ENCODE measurements at regions not wholly inside any gene's neighbourhood (a gene's known extent, or its start where the extent isn't known, plus 50 kb on each side); places are given as distances from the start of the nearest gene placed in this dataset.

DNA sequence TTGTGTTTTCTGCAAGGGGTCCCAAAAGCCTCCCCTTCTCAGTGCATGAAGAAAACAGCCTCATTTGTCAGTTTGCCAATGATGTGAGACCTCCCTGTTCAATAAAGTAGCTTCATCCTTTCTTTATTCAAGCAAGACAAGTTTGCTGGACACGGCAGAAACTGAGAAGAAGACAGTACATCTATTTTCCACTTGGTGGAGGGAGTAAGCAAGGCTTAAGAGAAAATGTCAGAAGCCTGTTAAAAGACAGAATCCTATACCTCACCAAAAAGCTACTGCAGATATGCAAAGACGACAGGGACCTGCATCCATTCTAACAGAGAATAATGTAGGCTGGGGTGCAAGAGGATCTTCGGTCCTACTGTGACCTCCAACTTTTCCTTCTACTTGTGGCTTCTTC, 506.8 kb upstream of the VRK2 start:
- DNase-seq, result no peak

DNA sequence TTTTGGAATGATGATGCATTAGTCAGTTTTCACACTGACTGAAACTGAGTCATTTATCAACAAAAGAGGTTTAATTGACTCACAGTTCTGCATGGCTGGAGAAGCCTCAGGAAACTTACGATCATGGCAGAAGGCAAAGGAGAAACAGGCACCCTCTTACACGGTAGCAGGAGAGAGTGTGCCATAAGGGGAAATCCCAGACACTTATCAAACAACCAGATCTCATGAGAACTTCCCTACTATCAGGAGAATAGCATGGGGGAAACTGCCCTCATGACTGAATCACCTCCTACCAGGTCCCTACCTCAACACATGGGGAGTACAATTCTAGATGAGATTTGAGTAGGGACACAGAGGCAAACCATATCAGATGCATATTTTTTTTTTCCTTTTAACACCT, 504.5 kb upstream of the VRK2 start:
- no peak for DNase-seq

DNA sequence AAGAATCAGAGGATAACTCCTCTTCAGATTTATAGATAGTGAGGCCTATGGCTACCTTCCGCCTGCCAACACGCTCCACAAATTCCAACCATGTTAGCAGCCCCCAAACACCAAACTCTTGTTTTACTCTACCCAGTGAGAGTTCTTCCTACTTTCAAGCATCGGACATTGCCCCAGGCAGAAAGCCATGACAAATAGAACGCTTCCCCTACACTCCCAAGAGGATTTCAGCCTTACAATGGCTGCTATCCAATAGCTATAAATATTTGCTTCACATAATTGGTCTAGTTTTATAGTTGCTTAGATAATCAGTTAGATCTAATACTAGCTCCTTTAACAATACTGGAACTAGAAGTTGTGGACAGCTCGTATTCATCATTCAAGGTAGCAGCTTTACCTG, 503.4 kb upstream of the VRK2 start:
- DNase-seq, result no peak

DNA sequence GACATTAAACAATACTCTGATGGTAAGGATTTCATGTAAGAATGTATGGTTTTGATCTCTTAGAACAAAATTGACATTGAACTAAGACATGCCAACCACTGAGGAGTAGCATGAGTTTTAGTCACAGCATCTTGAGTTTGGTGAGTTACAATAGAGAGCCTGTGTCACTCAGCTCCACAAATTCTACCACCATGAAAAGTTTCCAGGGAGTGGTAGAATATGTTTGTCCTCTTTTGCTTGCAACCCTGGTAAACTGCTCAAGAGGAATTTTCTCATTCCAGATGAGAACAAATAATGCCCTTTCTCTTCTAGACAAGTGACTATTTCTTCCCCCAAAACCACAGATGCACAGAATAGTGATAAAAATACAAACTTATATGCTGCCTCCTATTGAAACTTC, 502.0 kb upstream of the VRK2 start:
- DNase-seq, result no peak

DNA sequence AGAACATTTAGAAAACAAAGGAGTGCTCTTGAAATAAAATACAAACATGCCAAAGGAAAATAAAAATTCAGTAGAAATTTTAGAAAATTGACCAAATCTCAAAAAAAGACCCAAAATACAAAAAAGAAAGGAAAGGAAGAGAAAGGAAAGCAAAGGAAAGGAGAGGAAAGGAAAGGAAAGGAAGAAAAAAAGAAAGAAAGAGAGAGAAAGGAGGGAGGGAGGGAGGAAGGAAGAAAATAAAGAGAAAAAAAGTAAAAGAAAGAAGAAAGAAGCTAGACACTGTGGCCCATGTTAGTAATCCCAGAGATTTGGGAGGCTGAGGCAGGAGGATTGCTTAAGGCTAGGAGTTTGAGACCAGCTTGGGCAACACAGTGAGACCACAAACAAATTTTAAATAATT, 500.1 kb upstream of the VRK2 start:
- no peak for DNase-seq

DNA sequence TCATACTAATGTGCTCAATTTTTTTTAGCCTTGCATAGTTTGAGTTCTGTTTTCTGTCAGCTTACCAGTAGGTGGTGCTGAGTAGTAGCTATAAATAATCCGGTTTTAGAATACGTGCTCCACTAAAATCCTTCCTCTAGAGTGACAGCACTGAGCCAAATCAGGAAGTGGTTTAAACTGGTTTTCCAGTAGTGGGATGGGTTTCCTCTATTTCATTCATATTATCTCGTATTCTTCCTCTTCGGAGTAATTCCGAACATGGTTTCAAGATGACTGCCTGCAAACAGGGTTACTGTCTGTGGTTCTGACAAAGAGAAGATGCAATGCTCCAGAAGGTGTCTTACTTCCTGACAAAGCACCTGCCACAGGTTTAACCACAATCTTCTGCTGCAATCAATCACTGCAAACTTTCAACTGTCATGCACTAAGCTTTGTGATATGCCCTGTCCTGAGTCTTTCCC, 496.9 kb upstream of the VRK2 start:
- peak; percentile 5 for DNase-seq

DNA sequence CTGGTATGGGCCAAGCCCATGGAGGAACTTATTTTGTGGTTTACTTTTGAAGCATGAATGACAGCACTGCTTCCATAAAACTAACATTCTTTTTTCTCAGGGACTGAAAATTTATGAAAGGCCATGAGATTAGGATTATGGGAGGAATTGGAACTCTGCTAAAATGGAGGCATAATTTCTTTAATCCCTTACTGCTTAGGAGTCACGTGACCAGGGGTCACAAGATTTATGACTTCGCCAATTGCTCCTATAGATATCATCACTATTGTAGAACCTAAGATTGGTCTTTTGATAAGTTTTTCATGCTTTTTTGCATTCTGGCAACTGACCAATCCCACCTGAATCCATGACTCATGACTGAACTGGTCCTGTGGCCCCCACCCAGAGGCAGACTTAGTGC, 495.7 kb upstream of the VRK2 start:
- no peak for DNase-seq

DNA sequence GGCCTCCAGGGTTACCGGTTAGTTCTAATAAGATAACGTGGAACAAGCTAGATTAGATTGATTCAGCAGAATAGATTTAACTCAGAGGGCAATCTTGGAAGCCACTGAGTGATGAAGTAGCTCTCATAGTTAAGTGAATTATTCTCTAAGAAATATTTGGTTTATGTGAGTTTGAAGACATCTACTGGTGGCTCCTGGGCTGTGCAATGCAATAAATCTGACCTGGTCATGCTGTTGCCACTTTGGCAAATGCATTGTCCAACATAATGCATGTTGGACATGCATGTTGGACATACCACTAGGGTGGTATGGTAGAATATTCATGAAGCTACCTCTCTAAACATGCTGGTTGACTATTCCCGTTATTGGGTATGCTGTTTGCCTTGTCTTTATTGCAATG, 493.7 kb upstream of the VRK2 start:
- DNase-seq, result no peak

DNA sequence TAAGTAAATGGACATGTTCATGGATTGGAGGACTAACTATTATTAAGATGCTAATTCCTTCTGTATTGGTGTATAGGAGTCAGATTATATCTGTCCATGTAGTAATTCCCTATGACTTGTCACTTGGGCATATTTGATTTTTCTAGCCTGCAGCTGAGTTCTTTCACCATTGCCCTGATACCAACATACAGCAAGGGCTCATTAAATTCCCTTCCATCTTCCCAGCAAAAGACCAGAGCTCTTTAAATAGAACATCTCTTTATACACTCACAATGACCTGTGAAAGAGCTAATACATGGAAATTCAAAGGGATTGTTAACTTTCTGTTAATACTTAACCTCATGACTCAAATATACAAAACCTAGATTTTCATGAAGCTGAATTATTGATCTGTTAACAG, 492.3 kb upstream of the VRK2 start:
- DNase-seq, result no peak

DNA sequence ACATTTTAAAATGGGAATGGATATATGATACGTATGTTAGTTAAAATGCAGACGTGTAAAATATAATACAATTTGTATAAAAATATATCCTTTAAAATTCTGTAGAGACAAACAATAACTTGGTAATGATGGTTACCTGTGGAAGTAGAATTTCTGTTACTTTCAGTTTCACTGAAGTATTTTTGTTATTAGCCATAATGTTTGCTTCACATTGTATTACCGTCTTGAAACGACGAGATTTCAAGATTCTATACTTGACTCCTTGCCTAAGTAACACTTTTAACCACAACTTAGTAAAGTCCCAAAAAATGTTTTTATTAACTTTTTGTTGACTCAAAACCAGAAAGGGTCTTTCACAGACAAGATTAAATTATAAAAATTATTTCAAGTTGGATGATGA, 488.3 kb upstream of the VRK2 start:
- no peak for DNase-seq

DNA sequence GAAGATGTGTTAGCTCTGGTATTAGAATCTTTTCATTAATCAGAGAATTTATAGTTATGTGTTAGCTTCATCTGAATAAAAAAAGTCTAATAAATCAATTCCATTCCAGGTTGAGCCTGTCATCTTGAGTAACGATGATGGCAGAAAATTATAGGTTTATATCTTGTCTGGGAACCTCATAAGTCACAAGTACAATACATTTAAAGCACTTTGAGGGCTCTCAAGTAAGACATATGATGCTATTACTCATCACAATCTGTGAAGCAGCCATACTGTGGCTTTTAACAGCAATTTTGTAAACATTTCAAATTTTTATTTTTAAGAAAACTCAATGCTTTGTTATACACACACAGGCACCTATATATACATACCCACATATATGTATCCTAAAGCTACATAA, 484.1 kb upstream of the VRK2 start:
- DNase-seq, result peak; percentile 11

DNA sequence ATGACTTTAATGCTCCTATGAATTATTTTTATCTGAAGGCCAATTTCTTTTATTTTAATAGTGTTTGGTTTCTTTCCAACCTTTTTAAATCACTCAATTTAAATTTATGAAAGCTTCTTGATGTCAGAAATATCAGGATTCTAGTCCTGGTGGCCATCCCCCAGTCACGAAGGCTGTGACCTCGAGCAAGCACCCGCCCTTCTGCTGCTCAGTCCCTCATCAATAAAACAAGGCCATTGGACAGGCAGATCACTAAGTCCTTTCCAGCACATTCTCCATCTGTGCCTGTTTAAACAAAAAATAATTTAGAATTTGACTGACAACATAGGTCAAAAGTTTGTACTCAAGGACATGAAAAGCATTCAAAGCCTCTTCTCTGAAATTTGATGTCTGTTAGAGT, 483.6 kb upstream of the VRK2 start:
- DNase-seq, result no peak

DNA sequence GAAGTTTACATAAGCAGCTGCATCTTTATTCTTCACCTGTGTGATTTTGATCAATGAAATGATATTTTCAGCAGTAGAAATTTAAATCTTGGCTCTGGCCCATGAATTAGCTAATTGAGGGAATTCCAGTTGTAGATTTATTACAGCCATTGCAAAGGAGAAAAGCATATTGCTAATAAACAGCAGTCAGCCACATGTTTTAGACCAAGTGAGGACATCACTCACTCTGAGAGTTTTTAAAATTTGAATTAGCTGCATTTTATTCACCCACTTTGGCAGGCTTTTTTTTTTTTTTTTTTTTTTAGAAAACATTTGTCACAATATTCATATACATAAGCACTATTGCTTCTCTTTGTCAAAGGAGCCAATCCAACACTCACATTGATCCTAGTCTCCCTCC, 479.4 kb upstream of the VRK2 start:
- DNase-seq, result no peak

DNA sequence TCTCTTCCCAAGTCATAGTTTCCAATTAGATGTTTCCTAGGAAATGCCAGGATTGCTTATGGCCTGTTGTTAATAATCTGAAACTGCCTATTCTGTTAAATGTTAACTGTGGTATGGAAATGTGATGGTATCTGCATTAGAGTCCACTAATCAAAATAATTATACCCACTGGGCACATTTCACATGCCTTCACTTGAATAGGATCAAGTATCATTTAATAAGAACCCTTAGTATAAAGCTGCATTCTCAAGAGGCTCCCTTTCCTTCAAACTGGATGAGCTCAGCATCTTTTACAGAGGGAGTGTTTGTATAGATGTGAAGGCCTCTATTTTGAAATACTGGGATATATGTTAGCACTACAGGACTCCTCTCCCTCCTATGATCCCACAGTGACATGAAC, 477.2 kb upstream of the VRK2 start:
- DNase-seq, result no peak

DNA sequence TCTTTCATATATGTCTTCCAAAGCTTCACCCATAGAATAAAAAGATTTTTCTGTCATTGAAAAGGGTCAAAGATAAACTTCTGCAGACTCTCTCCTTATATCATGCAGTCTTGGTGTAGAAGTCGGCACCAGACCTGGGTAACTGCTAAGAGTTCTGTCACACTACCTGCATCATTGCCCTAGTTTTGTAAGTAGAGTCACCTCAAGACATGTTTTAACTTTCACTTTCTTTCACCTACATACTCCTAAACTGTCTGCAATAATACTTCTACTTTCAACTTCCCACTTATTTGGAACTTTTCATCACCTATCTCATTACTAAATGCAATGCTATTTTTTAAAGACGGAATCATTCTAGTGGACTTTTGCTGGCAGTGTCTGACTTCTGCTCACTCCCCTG, 475.6 kb upstream of the VRK2 start:
- no peak for DNase-seq

DNA sequence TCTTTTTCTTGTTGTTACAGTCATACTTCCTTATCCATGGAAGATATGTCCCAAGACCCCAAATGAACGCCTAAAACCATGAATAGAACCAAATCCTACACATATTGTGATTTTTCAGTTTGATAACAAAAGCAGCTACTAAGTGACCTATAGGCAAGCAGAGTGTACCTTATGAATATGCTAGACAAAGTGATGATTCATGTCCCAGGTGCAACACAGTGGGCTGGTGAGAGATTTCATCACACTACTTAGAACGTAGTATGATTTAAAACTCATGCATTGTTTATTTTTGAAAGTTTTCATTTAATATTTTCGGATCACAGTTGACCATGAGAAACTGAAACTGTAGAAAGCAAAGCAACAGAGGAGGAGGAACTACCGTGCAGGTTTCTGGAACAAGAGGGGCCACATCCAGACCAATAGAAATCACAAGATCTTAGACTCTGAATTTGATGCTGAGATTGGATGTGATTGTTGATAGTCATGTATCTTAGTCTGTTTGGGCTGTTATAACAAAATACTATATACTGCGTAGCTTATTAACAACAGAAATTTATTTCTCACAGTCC, 470.8 kb upstream of the VRK2 start:
- no peak for DNase-seq

DNA sequence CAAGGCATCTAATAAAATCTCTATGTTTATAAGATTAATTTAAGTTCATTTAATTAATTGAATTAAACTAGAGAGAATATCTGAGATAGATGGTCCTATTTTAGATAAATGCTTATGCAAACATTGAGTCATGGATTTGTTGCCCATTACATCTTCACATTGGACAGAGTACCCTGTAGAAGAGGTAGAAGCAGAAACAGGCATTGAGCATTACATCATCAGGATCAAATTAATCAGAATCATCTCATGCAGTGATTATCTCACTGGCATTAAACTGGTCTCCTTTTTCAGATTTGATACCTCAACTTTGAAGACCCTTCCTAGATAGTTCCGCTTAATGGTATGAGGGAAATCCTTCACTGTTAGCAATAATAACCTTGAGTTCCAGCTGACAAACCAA, 469.6 kb upstream of the VRK2 start:
- no peak for DNase-seq

DNA sequence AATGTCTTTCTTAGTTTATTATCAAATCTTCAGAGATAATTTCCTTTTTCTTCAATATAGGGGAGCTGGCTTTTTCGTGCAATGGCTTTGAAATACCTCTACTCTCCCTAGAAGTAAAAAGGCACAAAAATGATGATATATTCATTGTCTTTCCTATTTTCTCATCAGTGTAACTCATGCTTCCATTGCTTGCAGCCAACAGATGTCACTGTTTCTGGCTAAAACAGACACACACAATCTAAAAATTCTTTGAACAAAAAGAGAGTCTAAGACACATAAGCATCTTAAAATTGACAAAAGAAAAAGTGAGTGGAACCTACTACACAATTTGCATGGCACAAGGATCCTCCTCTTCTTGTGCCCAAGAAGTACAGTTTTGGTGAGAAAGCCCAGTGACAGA, 448.7 kb upstream of the VRK2 start:
- DNase-seq, result no peak

DNA sequence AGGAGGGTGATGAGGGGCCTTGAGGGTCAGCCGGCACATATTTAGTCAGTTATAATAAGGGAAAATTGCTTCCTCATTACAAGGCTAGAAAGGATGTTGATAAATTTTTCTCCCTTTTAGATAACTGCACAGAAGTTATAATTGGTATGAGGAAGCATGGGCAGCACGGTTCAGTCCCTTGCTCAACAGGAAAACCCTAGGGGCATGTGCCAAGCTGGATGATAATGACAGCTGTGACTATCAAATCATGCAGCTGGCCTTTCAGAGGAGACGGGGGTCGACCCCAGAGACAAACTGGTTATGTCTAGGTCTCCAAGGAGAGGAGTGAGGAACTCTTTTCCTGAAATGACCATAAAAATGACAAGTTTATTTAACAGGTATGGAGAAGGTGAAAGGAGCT, 448.1 kb upstream of the VRK2 start:
- no peak for DNase-seq

DNA sequence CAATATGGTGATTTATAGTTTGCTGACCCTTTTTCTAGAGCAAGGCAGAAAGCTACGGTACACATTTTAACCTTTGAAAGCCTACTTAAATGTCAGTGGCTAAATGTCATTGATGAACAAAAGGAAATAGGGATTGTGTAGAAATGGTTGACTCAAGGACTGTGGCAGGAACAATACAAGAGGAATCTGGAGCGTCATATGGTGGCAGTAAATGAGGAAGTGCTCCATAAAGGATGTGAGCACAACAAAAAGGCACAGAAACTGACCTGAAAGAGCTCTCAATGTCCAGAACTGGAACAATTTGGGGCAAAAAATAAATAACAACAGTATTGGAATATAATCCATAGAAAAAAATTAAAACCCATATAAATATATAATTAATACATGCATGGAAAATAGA, 443.9 kb upstream of the VRK2 start:
- no peak for DNase-seq

DNA sequence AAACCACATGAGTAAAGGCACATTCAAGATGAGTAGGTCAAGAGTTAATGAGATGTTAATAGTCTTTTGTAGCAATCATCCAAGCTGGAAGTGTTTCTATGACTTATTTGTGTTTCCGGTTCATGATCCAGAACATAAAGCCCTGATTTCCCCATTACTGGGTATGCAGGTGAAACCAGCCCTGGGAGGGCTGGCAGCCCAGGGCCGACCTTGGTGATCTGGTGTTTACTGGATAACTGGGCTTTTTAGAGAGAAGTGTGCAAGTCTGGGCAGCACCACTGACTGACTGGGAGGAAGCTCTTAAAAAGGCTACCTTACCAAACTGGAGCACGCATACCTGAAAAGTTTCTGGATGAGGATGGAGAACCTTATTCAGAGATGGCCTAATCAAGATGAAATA, 431.6 kb upstream of the VRK2 start:
- no peak for DNase-seq

DNA sequence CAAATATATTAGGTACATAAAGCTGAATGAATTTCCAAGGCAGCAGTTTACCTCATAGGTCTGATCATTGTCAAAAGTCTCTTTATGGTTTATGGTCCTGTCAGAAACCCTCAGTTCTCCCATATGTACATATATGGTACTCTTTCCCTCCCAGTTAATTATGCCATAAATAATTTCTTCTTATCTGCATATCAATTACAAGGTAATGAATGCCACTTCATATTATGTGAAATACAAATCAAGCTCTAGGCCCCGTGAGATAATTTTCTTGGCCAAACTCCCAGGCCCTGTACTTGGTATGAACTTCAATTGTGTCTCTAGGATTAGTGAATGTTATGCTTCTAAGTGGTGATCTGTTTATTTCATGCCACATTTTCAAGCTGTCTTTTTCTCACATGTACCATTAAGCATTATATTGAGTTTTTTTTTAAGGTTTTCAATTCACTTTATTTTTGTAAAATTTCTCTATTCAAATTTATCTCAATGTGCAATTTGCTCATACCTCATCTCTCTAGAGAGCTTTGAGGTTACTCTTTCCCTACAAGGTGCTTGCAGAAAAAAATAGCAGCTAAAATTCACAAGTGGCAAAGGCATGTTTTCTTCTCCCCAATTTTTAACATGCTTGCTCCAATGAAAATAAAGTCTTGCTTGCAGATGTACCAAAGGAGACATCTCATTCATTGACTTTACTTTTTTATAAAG, 430.6 kb upstream of the VRK2 start:
- DNase-seq, result no peak

DNA sequence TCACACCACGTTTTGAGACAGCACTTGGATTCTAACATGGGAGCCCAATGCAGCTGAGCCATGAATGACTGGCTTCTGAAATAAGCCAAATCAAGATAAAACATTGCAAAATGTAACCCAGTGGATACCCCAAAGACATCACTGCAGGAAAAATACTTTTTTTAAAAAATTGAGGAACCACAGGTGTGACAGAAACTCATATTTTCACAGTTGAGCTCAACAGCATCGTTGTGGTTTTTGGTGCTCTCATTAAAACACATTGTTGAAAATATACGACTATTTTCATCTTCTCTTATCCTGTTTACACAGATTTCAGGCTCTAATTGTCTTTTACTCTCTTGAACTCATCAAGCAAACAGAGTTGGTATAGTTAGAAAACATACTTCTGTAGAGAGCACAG, 429.3 kb upstream of the VRK2 start:
- DNase-seq, result no peak

DNA sequence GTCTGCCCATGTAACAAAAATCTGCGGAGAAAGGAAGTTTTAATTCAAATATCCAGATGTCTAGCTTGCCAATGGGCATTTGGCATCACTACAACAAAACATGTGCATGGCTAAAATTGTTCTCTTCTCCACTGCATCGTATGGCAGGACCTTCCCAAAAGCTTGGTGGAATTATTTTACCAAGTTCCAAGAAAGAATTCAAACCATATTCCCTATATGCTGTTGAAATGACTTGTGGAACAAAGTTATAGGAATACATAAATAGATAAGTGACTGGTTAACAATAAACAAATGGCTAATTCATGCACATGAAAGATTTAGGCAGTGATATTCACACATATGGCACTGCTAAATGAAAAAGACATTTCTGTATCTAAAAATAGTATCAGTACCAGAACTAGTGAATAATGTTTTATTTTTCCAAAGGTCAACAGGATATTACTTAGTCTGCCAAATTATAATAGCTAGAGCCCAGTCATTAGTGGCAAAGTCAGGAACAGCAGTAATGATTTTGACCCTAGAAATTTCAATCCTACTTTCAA, 425.4 kb upstream of the VRK2 start:
- DNase-seq, result no peak

DNA sequence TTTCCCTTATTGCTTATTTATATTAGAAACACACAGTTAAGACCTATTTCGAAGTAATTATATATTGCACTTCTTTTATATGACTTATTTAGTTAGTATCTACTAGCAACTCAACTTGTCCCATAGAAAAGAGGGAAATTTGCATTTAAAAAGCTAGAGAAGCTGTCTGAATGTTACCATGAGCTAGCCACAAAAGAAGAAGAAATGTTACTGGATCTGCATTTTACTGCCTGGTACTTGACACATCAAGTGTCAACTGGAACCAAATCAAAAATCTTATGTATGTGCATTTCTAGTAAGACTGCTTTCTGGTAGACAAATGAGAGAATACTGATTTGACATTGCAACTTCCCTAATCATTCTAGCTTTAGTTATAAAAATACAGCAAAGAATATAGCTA, 424.6 kb upstream of the VRK2 start:
- no peak for DNase-seq

All from NCI-H1436 (cell line).